HCT116 (cell line): ENCODE measurements at regions not wholly inside any gene's neighbourhood (a gene's known extent, or its start where the extent isn't known, plus 50 kb on each side); places are given as distances from the start of the nearest gene placed in this dataset.

Source experiments
- JUND ChIP-seq: IDR thresholded peaks from 2 replicates; pipeline ENCODE4 v1.6.1; 2012
- MAX ChIP-seq: IDR thresholded peaks from 2 replicates; pipeline ENCODE4 v1.6.1; 2012
- POLR2A ChIP-seq: IDR thresholded peaks from 2 replicates; pipeline ENCODE4 v1.7.0; 2011; ENCODE audit warnings: borderline replicate concordance; ENCODE audit not compliant: insufficient read depth, insufficient read length; ENCODE audit errors: extremely low read depth
- POLR2AphosphoS5 ChIP-seq: IDR thresholded peaks from 2 replicates; pipeline ENCODE4 v1.6.1; 2011; ENCODE audit warnings: mild to moderate bottlenecking, low read depth, low read length, moderate library complexity
- SIN3A ChIP-seq: IDR thresholded peaks from 2 replicates; pipeline ENCODE4 v1.6.1; 2012; ENCODE audit warnings: low read depth
- ZBTB33 ChIP-seq: IDR thresholded peaks from 2 replicates; pipeline ENCODE4 v1.6.1; 2011; ENCODE audit warnings: mild to moderate bottlenecking, low read length, moderate library complexity; ENCODE audit not compliant: insufficient replicate concordance; ENCODE audit errors: extremely low read depth
- TF ChIP-seq, protein P1 (sequence below), 3 experiments: fragments of 200-600 bp in 1 of 3; sonication (generic) in 1 of 3; IDR thresholded peaks in 2 of 3; conservative IDR thresholded peaks in 1 of 3; 2 replicates each; pipeline ENCODE4 v1.5.1; 2012 to 2017; ENCODE audit warnings: low read depth in 2 of 3, low read length in 2 of 3, antibody characterized with exemption in 1 of 3, borderline replicate concordance in 1 of 3, control low read depth in 1 of 3, mild to moderate bottlenecking in 1 of 3, mixed read lengths in 1 of 3, mixed run types in 1 of 3, moderate library complexity in 1 of 3; ENCODE audit not compliant: insufficient read depth in 1 of 3

GRCh38 chr11:91326751-91327150, 897.9 kb upstream of the FAT3 start:
- no peak for TF ChIP-seq MAX
- no peak for TF ChIP-seq POLR2A
- TF ChIP-seq, protein P1, sequence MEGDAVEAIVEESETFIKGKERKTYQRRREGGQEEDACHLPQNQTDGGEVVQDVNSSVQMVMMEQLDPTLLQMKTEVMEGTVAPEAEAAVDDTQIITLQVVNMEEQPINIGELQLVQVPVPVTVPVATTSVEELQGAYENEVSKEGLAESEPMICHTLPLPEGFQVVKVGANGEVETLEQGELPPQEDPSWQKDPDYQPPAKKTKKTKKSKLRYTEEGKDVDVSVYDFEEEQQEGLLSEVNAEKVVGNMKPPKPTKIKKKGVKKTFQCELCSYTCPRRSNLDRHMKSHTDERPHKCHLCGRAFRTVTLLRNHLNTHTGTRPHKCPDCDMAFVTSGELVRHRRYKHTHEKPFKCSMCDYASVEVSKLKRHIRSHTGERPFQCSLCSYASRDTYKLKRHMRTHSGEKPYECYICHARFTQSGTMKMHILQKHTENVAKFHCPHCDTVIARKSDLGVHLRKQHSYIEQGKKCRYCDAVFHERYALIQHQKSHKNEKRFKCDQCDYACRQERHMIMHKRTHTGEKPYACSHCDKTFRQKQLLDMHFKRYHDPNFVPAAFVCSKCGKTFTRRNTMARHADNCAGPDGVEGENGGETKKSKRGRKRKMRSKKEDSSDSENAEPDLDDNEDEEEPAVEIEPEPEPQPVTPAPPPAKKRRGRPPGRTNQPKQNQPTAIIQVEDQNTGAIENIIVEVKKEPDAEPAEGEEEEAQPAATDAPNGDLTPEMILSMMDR (IDR thresholded peaks at IDR 0.05 in 2 of 3, conservative IDR thresholded peaks at IDR 0.05 in 1 of 3; ENCODE audit: borderline replicate concordance in 1 of 3, insufficient read depth in 1 of 3, low read depth in 2 of 3, low read length in 2 of 3): no peak
- no peak for TF ChIP-seq POLR2AphosphoS5
- no peak for TF ChIP-seq JUND
- TF ChIP-seq SIN3A: no peak
- no peak for TF ChIP-seq ZBTB33
